ENCODE measurements at regions not wholly inside any gene's neighbourhood (a gene's known extent, or its start where the extent isn't known, plus 50 kb on each side); places are given as distances from the start of the nearest gene placed in this dataset.

DNA sequence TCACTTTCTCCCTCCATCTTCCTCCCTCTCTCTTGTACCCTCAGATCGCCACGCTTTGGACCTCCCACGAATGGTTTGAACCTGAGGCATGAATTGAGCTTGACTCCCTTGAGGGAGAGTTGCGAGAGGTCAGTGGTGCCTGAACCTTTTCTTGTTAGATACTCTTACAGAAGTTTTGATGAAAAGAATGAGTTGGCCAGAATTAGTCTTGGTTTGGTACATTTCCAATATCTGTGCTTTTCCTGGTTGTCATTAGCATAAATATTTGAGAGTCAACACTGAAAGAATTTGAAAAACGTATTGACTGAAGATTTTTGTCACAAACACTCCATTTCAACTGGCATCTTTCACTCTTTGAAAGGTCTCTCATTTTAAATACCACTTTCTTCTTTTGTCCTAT, 510.6 kb upstream of the DIPK2B start:
- no peak for FAIRE-seq
- DNase-seq (ENCODE audit: low spot score), result no peak

DNA sequence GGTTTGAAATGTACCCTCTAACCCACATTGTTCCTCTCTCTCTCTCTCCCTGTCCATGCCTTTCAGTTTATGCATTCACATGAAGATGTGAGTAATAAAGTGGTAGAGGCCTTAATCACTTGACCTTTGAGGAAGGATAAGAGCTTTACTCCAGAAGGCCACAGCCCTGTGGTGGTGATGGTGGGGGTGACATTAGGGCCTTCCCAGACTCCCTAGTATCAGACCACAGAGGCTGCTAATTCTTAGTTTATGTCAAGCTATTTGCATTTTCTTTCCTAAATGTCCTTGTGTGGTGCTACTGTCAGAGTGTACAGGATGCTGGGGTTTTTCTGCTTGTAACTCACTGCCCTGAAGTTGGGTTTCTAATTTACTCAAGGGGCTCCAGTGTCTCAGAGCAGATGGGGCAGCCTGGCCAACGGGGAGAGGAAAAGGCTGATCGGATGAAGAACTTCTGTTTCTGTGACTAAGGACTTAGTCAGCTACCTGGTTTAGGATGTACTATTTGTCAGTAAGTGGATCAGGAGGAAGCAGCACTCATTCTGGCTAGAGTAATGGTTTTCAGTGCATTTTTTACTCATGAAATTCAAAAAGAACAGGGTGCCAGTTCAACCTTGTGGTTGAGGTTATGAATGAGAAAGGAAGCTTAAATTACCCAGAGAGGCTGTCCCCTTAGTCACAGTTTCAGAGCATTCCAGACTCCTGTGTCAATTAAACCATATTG, 509.6 kb upstream of the DIPK2B start:
- peak; percentile 96 for DNase-seq (ENCODE audit: low spot score)
- peak; percentile 98 for FAIRE-seq

GRCh38 chrX:45709381-45709780, 508.7 kb upstream of the DIPK2B start:
- FAIRE-seq (peak; percentile 53), DNase-seq (ENCODE audit: low spot score) (peak; percentile 52)

- no peak for FAIRE-seq
- DNase-seq (ENCODE audit: low spot score), result no peak
Measured at GRCh38 chrX:45699158-45699557, 498.5 kb upstream of the DIPK2B start.

- DNase-seq (ENCODE audit: low spot score) (peak; percentile 18), FAIRE-seq (peak; percentile 23)
Measured at GRCh38 chrX:45697591-45697990, 496.9 kb upstream of the DIPK2B start.

DNA sequence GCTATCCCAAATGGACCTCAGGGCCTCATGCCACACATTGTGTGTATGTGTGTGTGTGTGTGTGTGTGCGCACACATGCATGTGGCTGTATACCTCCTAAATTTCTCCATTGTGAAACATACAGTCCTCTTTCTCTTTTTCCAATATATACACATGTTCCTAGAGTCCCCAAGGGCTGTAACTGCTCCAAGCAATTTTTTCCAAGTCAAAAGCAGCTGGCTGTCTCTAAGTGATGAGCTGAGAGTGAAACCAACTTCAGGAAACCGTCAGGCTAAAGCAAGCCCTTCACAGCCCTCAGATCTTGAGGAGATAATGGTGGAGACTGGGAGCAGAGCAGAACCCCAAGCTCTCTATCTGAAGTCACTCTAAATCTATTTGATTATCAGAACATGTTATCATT, 496.1 kb upstream of the DIPK2B start:
- FAIRE-seq (no peak), DNase-seq (ENCODE audit: low spot score) (no peak)

DNA sequence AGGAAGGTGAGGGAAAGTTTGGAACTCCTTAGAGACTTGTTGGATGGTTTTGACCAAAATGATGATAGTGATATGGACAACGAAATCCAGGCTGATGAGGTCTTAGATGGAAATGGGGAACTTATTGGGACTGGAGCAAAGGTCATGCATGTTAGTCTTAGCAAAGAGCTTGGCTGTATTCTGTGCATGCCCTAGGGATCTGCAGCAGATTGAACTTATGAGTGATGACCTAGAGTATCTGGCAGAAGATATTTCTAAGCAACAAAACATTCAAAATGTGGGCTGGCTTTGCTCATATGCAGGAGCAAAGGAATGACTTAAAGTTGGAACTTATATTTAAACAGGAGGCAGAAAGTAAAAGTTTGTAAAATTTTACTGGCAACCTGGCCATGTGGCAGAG, 489.3 kb upstream of the DIPK2B start:
- FAIRE-seq (no peak), DNase-seq (ENCODE audit: low spot score) (no peak)

- no peak for DNase-seq (ENCODE audit: low spot score)
- no peak for FAIRE-seq
Measured at GRCh38 chrX:45683914-45684313, 483.2 kb upstream of the DIPK2B start.

DNA sequence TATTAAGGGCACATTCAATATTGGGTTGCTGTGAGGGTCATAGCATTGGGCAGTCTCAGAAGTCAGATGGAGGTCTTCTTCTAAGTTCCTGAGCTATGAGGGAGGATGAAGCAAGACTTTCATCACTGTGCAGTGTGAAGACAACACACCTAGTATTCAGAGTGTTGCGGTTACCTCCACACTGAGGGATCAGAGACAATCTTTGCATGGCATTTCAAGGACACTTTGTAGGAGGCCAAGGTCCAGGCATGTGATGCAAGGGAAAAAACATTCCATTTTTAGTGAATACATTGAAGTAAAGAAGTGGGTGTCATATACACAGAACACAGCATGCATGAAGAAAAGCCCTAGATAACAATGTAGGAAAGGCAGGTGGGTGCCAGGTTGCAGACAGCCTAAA, 481.2 kb upstream of the DIPK2B start:
- no peak for DNase-seq (ENCODE audit: low spot score)
- FAIRE-seq, result no peak

GRCh38 chrX:45669715-45670340, 469.2 kb upstream of the DIPK2B start:
- FAIRE-seq (no peak), DNase-seq (ENCODE audit: low spot score) (no peak)

DNA sequence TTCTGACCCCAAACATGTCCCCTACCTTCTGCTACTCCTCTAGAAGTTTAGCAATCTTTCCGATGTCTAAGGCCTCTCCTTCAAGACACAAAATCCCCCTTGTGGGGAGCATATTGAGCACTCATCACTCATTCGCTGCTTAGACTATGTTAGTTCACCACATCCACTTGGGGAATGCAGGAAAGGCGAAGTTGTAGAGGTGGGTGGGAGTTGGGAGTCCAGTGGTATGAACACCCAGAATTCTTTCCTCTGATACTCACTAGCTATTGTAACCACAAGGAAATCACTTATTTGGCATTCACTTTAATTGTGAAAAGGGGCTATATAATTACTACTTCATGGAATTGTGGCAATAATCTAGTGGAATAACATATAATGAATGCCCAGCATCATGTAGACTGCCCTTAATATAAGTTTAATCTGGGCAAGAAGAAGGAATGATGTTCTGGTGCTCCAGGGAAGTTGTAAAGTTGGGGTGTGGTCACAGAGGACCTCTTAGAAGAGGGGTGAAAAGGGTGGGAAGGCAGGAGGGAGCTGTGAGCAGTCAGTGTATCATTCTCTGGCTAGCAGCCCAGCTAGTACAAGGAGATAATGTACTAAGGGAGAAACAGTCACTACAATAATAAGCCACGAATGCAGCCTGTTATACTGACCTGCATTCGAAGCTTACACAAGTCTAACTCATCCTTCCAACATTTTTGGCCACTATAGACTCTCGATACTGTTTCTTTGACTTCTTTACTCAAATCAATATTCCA, 468.2 kb upstream of the DIPK2B start:
- peak; percentile 41 for DNase-seq (ENCODE audit: low spot score)

DNA sequence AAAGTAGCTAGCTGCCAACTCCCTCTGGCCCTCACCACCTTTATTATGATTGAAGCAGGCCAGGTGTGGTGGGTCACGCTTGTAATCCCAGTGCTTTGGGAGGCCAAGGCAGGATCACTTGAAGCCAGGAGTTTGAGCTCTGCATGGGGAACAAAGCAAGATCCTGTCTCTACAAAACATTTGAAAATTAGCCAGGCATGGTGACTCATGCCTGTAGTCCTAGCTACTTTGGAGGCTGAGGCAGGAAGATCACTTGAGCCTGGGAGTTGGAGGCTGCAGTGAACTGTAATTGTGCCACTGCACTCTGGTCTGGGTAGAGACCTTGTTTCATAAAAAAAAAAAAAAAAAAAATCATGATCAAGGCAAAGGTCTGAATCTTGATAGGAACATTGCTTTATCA, 467.0 kb upstream of the DIPK2B start:
- no peak for FAIRE-seq
- no peak for DNase-seq (ENCODE audit: low spot score)

More for the DNA sequence above, 468.2 kb upstream of the DIPK2B start:
- FAIRE-seq, result peak; percentile 8

DNA sequence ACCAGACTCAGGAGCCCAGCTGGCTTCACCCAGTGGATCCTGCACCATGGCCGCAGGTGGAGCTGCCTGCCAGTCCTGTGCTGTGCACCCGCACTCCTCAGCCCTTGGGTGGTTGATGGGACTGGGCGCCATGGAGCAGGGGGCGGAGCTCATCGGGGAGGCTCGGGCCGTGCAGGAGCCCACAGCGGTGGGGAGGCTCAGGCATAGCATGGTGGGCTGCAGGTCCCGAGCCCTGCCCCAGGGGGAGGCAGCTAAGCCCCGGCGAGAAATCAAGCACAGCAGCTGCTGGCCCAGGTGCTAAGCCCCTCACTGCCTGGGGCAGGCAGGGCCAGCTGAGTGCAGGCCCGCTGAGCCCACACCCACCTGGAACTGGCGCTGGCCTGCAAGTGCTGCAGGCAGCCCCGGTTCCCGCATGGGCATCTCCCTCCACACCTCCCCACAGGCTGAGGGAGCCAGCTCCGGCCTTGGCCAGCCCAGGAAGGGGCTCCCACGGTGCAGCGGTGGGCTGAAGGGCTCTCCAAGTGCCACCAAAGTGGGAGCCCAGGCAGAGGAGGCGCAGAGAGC, 464.1 kb upstream of the DIPK2B start:
- FAIRE-seq (no peak), DNase-seq (ENCODE audit: low spot score) (no peak)

- FAIRE-seq (no peak), DNase-seq (ENCODE audit: low spot score) (no peak)
Measured at GRCh38 chrX:45660477-45660876, 459.8 kb upstream of the DIPK2B start.

DNA sequence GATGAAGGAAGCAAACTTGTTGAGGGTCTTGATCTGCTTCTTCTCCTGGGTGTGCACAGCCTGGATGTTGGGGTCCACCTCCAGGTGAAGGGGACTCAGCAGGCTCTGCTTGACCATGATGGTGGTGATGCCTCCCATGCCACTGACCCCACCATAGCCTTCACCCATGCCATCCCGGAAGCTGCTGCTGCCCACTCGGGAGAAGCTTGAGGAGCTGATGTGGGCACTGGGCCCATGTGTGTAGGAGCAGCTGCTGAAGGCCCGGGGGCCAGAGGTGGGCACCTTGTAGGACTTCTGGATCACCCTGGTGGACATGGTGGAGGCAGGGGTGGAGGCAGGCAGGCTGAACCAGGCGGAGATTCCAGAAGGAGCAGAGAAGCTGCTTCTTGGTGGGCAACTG, 432.7 kb upstream of the DIPK2B start:
- FAIRE-seq (no peak), DNase-seq (ENCODE audit: low spot score) (no peak)

- DNase-seq (ENCODE audit: low spot score) (no peak), FAIRE-seq (no peak)
Measured at GRCh38 chrX:45632506-45632905, 431.8 kb upstream of the DIPK2B start.

- DNase-seq (ENCODE audit: low spot score), result no peak
- FAIRE-seq, result no peak
Measured at GRCh38 chrX:45630078-45630477, 429.4 kb upstream of the DIPK2B start.

DNA sequence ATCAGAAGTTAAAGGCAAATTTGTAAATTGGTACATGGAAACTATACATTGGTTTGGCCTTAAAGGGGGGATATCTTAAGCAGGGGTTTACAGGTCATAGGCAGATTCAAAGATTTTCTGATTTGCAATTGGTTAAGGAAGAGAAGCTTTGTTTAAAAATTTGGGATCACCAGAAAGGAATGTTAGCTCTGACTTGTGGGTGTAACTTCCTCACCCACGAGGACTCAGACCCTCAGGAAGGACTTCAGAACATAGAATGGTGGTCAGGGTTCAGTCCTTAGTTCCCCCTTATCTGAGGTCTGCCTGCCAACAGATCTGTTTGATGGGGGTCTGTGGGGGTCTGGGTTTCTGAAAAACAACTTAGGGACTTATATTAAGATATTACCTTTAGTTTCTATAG, 427.4 kb upstream of the DIPK2B start:
- FAIRE-seq (no peak), DNase-seq (ENCODE audit: low spot score) (no peak)

GRCh38 chrX:45623266-45623665, 422.6 kb upstream of the DIPK2B start:
- DNase-seq (ENCODE audit: low spot score), result peak; percentile 3
- no peak for FAIRE-seq

DNA sequence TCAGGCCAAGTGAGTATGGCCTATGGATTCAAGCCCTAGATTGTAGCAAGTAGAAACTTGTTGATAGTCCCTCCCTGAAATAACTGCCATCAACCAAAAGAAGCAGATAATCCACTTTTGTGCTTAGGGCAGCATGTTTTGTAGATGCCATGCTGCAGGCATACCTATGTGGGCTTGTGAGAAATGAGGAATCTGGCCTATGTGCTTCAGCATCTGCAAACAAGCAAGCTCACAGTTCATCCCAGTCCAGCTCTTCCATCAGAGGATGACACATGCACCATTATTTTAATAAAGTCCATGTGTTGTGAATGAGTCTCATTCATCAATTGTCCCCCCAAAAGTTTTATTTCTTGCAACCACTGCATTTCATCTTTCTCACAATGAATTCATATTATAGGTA, 421.9 kb upstream of the DIPK2B start:
- FAIRE-seq (no peak), DNase-seq (ENCODE audit: low spot score) (no peak)

- FAIRE-seq, result no peak
- DNase-seq (ENCODE audit: low spot score), result no peak
Measured at GRCh38 chrX:45622042-45622423, 421.4 kb upstream of the DIPK2B start.

GRCh38 chrX:45621376-45622041, 420.8 kb upstream of the DIPK2B start:
- DNase-seq (ENCODE audit: low spot score), result no peak
- FAIRE-seq, result no peak

Measured in RCC 7860 (cell line).